Keratinocyte (primary cell): ENCODE measurements at regions not wholly inside any gene's neighbourhood (a gene's known extent, or its start where the extent isn't known, plus 50 kb on each side); places are given as distances from the start of the nearest gene placed in this dataset.

Experiments
- DNase-seq: peaks from one replicate; pipeline ENCODE4 v3.0.0-alpha.2; 2011; ENCODE audit warnings: low read depth, missing footprints, low spot score
- FAIRE-seq: peaks from 2 replicates; lab custom pipeline; 2011; peaks lifted over from hg19 to GRCh38; lab: Jason Lieb, UNC
- H2AFZ ChIP-seq: 2 replicates; pipeline ENCODE4 v1.6.0; 2012; ENCODE audit warnings: low read length, control low read depth, inconsistent platforms; ENCODE audit not compliant: control insufficient read depth
- H3K27ac ChIP-seq: 2 replicates; pipeline ENCODE4 v1.5.1; 2011; ENCODE audit warnings: low read length; ENCODE audit not compliant: control insufficient read depth, insufficient read depth
- H3K27me3 ChIP-seq: 3 replicates; pipeline ENCODE4 v1.6.0; 2011; ENCODE audit warnings: low read length; ENCODE audit not compliant: control insufficient read depth, insufficient read depth; ENCODE audit errors: extremely low read depth
- H3K36me3 ChIP-seq, 2 experiments: 2 replicates in 1 of 2; 3 replicates in 1 of 2; pipeline ENCODE4 v1.5.1; 2011; ENCODE audit warnings: low read length in 2 of 2, mild to moderate bottlenecking in 1 of 2; ENCODE audit not compliant: control insufficient read depth in 2 of 2, insufficient read depth in 2 of 2; ENCODE audit errors: extremely low read depth in 1 of 2
- H3K4me1 ChIP-seq: 3 replicates; pipeline ENCODE4 v1.5.1; 2011; ENCODE audit warnings: low read length; ENCODE audit not compliant: control insufficient read depth, insufficient read depth; ENCODE audit errors: extremely low read depth
- H3K4me2 ChIP-seq: 3 replicates; pipeline ENCODE4 v1.6.0; 2011; ENCODE audit warnings: low read depth, low read length; ENCODE audit not compliant: control insufficient read depth, insufficient read depth; ENCODE audit errors: extremely low read depth
- H3K4me3 ChIP-seq, 3 experiments: fragments of 200-600 bp in 1 of 3; sonication (generic) in 1 of 3; 2 replicates in 2 of 3; 3 replicates in 1 of 3; pipeline ENCODE4 v1.5.1; 2011 to 2016; ENCODE audit warnings: low read length in 3 of 3, mild to moderate bottlenecking in 3 of 3, control low read depth in 2 of 3, inconsistent platforms in 1 of 3, low read depth in 1 of 3, mixed read lengths in 1 of 3, mixed run types in 1 of 3, moderate library complexity in 1 of 3; ENCODE audit not compliant: control insufficient read depth in 2 of 3, insufficient read depth in 2 of 3; ENCODE audit errors: extremely low read depth in 1 of 3
- H3K79me2 ChIP-seq: 2 replicates; pipeline ENCODE4 v1.6.0; 2012; ENCODE audit warnings: low read length; ENCODE audit not compliant: control insufficient read depth, insufficient read depth
- H3K9ac ChIP-seq: 3 replicates; pipeline ENCODE4 v1.6.0; 2011; ENCODE audit warnings: low read length; ENCODE audit not compliant: control insufficient read depth, insufficient read depth; ENCODE audit errors: extremely low read depth
- H3K9me1 ChIP-seq: 3 replicates; pipeline ENCODE4 v1.6.0; 2011; ENCODE audit warnings: low read length; ENCODE audit not compliant: control insufficient read depth, insufficient read depth; ENCODE audit errors: extremely low read depth
- H3K9me3 ChIP-seq: 2 replicates; pipeline ENCODE4 v1.5.1; 2012; ENCODE audit warnings: low read depth, low read length; ENCODE audit not compliant: control insufficient read depth
- H4K20me1 ChIP-seq: 3 replicates; pipeline ENCODE4 v1.6.0; 2011; ENCODE audit warnings: low read length; ENCODE audit not compliant: control insufficient read depth, insufficient read depth; ENCODE audit errors: extremely low read depth
- CTCF ChIP-seq, 3 experiments: IDR thresholded peaks in 1 of 3; conservative IDR thresholded peaks in 1 of 3; optimal IDR thresholded peaks in 1 of 3; 2 replicates in 2 of 3; 3 replicates in 1 of 3; pipeline versions ENCODE3 to v1.5.1; 2011; ENCODE audit warnings: low read length in 3 of 3, mild to moderate bottlenecking in 3 of 3, moderate library complexity in 2 of 3, control low read depth in 1 of 3, inconsistent platforms in 1 of 3; ENCODE audit not compliant: insufficient read depth in 2 of 3; ENCODE audit errors: extremely low read depth in 1 of 3
- EZH2 ChIP-seq: IDR thresholded peaks from one replicate; pipeline ENCODE4 v1.6.1; 2012; ENCODE audit warnings: inconsistent platforms, mild to moderate bottlenecking, low read length, moderate library complexity
- dilution Hi-C: fragments of 300-500 bp; cut with MboI; formaldehyde crosslinking; loops from one replicate; pipeline ENCODE4 v1.7.0; 2020; ENCODE audit warnings: low sequenced_read_pairs; ENCODE audit not compliant: extremely low pct_ligation_motif_present

GRCh38 chr3:187831125-187832051 lies 86.1 kb upstream of the BCL6 start:
- no peaks in the 10 kb centered on the region for H3K36me3 ChIP-seq
- H3K9me1 ChIP-seq = no peaks in the 10 kb centered on the region
- H2AFZ ChIP-seq = no peak overlapping the region
- peak overlapping the region; percentile 3 for H3K4me2 ChIP-seq
- no peaks in the 10 kb centered on the region for H4K20me1 ChIP-seq
- FAIRE-seq (no peak), DNase-seq (no peak)
- no peak overlapping the region for H3K27ac ChIP-seq
- dilution Hi-C loops = no loop called here
- H3K9ac ChIP-seq = no peak overlapping the region
- no peak overlapping the region for H3K4me3 ChIP-seq
- H3K4me1 ChIP-seq = peaks cover 14% of the 10 kb centered on the region
- H3K79me2 ChIP-seq = no peaks in the 10 kb centered on the region
- no peak for TF ChIP-seq CTCF (optimal IDR thresholded peaks at IDR 0.05 in 1 of 3, IDR thresholded peaks at IDR 0.05 in 1 of 3, conservative IDR thresholded peaks at IDR 0.05 in 1 of 3; ENCODE audit: extremely low read depth in 1 of 3, insufficient read depth in 2 of 3, low read length in 3 of 3)
- TF ChIP-seq EZH2 = no peak
- no peaks in the 10 kb centered on the region for H3K27me3 ChIP-seq
- H3K9me3 ChIP-seq = no peaks in the 10 kb centered on the region

GRCh38 chr3:187832202-187832601 lies 86.9 kb upstream of the BCL6 start:
- Histone ChIP-seq H3K4me2 (no peak overlapping the region), H3K27ac (no peak overlapping the region), H3K9me3 (no peaks in the 10 kb centered on the region), H3K9me1 (no peaks in the 10 kb centered on the region), H3K4me1 (peaks cover 14% of the 10 kb centered on the region), H4K20me1 (no peaks in the 10 kb centered on the region), H3K79me2 (no peaks in the 10 kb centered on the region), H3K9ac (no peak overlapping the region), H3K36me3 (no peaks in the 10 kb centered on the region), H2AFZ (no peak overlapping the region), H3K4me3 (no peak overlapping the region), H3K27me3 (no peaks in the 10 kb centered on the region)
- TF ChIP-seq CTCF (optimal IDR thresholded peaks at IDR 0.05 in 1 of 3, IDR thresholded peaks at IDR 0.05 in 1 of 3, conservative IDR thresholded peaks at IDR 0.05 in 1 of 3; ENCODE audit: extremely low read depth in 1 of 3, insufficient read depth in 2 of 3, low read length in 3 of 3) (no peak), EZH2 (no peak)
- FAIRE-seq (no peak), DNase-seq (no peak)
- dilution Hi-C loops = no loop called here
